GM18870 (cell line): ENCODE measurements at regions not wholly inside any gene's neighbourhood (a gene's known extent, or its start where the extent isn't known, plus 50 kb on each side); places are given as distances from the start of the nearest gene placed in this dataset.
A peak's percentile ranks its signal among the peaks of the same experiment; 100 is the strongest.
"Not testable (repeated sequence)": the region's sequence is repeated elsewhere in the genome, so short reads cannot be mapped to it uniquely, and the experiment has no call there.

Experiments
- ATAC-seq: cut with Tn5 transposase; IDR thresholded peaks from one replicate; pipeline ENCODE4 v1.9.1; 2021; ENCODE audit warnings: moderate library complexity; ENCODE audit not compliant: unreplicated experiment

DNA sequence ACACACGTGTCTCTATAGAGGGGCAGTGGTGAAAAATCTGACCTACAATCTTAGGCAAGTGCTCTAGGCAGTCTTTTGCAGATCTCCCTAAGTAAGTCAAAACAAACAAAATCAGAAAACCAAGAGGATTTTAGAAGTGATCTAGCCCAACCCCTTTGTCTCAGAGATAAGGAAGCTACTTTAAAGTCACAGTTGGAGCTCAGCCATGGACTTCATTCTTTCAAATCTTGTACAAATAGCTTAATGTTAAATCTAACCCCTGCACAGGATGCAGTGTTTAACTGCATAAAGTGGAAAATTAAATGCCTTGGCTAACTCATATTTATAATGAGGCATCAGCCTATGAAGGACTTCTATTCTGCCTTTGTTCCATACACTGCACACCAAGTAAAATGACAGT lies 135.1 kb upstream of the RFX3 start:
- ATAC-seq, result no peak

DNA sequence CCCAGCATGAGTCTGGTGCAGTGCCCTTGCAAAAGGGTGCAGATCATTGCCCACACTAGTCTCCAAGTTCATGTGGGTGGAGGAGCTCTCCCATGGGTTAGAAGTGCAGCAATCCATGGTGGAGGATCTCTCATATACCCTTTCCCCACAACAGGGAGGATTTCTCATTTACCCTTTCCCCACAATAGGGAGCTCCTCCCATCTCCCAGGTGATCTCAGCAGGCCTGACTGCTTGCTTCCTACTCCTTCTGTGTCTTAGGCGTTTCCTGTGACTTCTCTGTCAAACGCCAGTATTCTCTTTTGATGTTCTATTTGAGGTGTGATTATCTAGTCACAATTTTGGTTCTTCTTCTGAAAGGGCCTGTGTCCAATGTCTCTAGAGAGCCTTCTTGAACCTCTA lies 133.8 kb upstream of the RFX3 start:
- no peak for ATAC-seq

DNA sequence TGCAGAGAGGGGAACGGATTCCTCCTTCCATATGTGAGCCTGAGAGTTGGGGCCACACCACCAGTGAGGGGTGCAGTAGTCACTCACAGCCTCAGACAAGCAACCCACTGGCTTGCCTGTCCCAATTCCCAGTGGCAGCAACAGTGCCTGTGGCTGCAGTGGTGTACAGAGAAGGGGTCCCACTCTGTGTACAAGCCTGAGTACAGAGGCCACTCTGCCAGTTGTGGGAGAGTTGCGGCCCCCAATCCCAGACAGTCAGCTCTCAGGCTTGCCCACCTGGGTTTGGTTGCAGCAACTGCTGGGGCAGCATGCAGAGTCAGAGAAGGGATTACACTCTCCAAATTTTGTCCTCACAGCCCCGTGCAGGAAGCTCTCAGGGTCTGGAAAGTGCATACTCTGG lies 133.2 kb upstream of the RFX3 start:
- no peak for ATAC-seq

DNA sequence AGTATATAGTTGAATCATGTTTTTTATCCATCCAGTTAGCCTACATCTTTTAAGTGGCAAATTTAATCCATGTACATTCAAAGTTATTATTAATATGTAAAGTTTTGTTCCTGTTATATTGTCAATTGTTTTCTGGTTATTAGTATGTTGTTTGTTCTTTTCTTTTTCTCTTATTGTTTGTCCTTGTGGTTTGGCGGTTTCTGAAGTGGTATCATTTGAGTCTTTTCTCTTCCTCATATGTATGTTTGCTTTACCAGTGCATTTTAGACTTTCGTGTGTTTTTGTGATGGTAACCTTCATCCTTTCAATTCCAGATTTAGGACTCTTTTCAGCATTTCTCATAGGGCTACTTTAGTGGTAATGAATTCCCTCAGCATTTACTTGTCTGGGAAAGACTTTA lies 130.4 kb upstream of the RFX3 start:
- no peak for ATAC-seq

DNA sequence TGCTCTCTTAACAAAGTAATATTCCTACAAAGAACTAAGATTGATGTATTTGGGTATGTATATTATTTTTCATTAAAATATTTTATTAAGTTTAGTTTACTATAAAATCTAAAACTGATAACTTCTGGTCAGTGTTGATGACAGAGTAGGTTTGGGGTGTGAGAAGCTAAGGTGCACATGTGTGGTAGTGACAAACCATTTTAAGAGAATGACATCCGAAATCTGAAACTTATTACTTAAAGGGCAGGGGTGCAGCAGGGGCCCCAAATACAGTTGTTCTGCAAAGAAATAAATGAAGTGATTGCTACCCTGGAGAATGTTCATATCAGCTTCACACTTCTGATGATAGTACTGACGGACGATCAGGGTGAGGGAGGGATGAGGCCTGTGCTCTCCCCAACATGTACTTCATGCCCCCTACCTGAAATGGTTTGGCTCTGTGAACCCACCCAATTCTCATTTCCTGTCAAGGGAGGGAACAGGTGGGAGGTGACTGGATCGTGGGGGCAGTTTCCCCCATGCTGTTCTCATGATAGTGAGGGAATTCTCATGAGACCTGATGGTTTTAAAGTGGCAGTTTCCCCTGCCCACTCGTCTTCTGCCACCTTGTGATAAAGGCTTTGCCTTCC lies 125.3 kb upstream of the RFX3 start:
- no peak for ATAC-seq

DNA sequence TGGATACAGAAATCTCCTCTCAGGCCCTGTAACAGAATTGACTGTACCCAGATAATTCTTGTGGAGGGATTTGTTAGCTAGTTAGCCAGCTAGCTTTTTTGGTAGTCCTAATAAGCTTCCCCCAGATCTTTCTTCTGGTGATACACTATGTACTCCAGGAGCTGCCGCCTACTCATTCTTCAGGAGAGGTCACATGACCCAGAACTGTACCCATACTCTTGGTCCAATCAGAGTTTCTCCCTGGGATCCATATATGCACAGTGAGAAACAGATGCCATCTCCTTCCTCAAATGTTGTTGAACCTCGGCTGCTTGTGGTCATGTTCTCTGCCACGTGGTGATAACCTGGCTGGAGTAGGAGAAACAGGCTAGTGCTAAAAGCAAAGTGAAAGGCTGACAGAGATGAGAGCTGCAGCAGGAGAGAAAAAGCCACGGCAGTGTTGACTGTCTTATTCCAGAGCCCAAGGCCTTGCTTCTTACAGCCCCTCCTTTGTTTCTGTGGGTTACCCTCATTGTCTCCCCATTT lies 123.0 kb upstream of the RFX3 start:
- no peak for ATAC-seq

DNA sequence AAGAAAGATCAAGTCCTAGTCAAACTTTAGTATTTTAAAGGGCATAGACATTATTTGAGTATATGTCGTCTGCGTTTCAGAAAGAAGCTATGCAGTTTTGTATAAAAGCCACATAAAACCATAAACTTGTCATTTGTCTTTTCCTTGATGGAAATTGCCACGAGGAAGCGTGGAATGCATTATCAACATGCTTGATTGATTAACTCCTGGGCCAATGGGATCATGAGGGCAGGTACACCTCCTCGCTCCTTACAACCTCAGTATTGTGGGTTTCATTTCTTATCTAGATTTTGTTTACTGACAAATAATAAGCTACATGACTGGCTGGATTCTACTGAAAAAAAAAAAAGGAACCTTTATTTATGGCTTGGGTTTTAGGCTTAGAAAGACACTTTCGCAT lies 122.5 kb upstream of the RFX3 start:
- ATAC-seq, result no peak

DNA sequence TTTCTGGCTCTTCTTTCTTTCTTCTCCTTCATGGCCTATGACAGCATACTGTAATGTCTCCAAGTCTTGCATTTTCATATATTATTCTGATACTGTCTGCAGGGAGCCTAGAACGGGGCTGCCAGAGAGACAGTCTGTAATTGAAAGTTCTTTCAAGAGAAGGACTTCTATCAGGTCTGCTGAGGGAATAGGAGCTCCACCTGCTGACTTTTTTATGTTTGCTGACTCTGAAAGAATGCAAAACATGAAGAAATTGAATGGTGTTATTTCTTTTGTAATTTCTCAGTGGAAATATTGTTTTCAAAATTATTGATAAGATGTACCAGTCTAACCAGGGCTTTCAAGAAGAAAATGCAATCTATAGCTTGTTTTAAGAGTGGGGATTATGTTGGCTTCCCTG lies 121.9 kb upstream of the RFX3 start:
- ATAC-seq, result no peak

DNA sequence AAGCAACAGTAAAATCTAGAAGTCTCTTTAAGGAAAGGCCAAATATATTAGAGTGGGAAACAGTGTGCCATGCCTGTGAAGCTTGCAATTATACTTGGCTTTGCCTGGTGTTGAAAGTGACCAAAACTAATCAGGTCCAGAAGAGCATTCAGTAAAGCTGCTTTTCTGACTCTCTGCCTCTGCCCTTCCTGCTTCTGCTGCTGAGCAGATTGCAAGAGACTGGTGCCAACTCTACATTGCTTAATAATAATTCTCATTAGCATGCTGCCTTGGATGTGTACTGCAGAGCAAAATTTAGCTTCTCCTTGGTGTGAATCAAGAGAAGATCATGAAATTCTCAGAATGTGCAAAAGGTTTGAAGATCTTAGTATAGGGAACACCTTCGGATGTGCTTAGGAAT lies 120.4 kb upstream of the RFX3 start:
- no peak for ATAC-seq

DNA sequence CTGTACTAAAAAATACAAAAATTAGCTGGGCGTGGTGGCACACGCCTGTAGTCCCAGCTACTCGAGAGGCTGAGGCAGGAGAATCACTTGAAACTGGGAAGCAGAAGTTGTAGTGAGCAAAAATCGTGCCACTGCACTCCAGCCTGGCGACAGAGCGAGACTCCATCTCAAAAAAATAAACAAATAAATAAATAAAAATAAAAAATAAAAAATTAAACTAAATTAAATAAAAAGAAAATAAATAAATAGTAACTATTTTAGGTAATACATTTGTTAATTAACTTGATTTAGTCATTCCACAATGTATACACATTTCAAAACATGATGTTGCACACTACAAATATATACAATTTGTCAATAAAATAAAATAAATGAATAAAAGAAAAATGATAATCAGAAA lies 116.3 kb upstream of the RFX3 start:
- not testable (repeated sequence) for ATAC-seq

DNA sequence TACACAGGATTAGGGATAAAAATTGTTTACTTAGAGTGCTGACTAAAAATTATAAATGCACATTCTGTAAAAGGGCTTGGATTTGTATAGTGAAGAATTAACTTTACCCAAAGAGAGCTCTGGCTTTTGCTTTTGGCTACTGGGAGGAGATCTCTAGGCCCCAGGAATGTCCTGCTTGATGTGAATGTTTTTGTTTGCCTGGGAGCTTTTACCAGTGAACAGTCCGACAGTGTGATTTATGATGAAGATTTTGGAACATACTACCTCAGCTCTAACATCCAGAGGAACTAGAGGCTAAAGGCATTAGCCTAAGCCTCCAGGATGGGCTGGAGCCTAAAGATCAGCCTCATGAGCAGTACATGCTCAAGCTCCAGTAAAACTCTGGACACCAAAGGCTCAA lies 103.7 kb upstream of the RFX3 start:
- no peak for ATAC-seq

DNA sequence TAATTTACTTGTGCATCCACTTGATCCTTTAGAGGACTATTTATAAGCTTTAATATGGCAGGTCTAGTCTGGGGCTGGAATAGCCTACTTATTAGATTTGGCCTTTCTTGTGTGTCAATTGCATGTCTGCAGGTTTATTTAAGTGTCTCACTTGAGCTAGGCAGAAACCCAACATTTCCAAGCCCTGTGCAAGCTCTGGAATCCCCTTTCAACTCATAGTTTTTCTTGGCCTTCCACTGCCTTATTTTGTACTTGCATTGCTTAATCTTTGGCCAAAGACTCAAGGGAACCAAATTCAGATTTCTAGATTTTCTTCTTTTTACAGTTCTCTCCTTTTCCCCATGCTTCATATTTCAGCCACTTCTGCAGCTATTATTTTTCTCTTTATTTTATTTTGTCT lies 102.4 kb upstream of the RFX3 start:
- ATAC-seq, result no peak

DNA sequence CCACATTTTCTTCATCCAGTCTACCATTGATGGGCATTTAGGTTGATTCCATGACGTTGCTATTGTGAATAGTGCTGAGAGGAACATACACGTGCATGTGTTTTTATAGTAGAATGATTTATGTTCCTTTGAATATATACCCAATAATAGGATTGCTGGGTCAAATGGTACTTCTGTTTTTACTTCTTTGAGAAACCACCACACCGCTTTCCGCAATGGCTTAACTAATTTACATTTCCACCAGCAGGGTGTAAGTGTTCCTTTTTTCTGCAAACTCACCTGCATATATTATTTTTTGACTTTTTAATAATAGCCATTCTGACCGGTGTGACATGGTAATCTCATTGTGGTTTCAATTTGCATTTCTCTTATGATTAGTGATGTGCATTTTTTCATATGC lies 82.2 kb upstream of the RFX3 start:
- ATAC-seq, result peak; percentile 89

DNA sequence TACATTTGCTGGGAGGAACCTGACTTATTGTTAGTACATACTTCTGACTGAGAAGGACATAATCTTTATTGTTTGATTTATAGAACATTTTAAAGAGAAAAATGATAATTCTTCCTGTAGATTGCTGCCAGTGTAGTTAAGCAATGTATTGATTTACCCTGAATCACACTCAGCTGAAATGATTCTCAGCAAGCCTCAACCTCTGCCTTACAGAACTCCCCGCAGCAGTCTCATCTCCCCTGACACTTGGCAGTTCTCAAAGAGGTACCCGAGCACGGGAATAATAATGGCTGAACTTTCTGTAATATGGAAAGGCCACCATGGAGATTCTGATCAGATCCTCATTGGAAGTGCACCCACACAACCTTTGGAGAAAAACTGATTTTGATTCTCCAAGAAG lies 74.9 kb upstream of the RFX3 start:
- no peak for ATAC-seq

DNA sequence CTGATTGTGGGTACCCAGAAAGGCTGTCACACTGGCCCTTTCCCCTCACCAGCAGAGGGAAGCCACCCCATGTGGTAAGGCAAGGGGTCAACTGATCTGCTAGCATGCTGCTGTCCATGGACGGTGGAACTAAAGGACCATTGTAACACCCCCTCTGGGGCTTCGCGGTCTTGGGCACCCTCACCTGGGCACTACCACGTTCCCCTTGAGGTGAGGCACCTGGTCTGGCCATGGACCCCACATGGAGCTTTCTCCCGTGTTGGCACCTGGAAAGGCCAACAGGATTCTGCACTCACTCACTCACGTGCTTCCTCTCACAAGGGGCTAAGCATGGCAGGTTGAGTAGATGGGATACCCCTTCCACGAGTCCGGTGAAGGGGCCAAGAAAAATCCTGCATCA lies 72.0 kb upstream of the RFX3 start:
- ATAC-seq, result no peak

DNA sequence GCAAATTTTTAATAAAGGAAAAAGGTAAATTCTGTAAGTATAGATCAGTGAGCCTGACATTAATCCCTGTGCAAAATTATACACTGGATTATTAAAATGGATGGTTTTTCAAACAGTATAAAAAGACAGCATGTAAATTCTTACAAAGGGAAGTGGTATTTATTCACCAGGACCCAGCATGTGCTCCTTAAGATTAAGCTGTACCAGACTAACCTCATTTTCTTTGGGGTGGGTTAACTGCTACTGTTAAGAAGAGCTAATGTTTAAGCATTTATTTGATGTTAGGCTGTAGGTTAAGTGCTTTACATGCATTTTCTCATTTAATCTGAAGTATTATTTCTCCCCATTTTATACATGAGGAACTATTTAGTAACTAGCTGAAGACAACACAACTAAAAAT lies 60.3 kb upstream of the RFX3 start:
- no peak for ATAC-seq

DNA sequence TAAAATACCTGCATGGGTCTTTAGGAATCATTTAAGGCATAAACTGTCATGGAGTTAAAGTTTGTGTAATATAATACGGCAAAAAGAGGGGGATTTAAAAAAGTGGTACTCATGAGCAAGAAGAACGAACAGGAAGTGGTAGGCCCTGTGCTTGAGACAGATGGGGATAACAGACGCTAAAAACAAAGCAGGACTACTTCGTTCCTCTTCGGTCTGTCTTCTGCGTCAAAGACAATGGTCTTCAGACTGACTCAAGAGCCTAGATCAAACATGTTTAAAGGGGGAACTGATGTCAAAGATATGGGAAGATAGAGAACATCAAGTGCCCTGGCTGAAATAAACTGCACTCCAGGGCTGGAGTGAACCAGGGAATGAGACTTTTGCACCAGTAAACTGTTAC lies 59.8 kb upstream of the RFX3 start:
- no peak for ATAC-seq

DNA sequence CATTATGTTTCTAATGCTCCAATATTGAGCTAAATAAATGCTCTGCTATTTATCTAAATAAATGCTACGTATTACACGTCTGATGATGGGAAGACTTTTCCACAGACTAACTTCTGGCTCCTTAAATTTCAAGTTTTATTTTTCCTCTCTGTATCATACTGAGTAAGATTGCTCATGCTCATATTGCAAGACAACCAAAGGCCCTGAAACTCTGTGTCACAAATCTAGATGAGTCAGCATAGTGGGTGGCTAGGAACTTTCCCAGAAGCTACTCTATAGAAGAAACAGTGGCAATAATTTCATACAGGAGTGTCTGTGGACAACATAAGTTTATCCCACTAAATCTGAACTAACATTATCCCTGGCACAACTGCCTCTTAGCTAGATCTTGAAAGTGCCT lies 53.0 kb upstream of the RFX3 start:
- ATAC-seq, result no peak

DNA sequence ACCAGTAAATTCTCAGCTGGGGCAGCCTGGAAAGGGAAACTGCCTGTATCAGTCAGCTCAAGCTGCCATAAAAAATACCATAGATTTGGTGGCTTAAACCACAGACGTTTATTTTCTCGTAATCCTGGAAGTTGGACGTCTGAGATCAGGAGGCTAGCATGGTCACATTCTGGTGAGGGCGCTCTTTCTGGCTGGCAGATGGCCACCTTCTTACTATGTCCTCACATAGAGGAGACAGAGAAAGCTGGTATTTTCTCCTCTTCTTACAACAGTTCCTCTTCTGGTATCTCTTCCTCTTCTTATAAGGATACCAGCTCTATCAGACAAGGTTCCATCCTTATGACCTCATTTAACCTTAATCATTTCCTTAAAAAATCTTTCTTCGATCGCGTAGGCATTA lies 50.5 kb upstream of the RFX3 start:
- ATAC-seq, result no peak

DNA sequence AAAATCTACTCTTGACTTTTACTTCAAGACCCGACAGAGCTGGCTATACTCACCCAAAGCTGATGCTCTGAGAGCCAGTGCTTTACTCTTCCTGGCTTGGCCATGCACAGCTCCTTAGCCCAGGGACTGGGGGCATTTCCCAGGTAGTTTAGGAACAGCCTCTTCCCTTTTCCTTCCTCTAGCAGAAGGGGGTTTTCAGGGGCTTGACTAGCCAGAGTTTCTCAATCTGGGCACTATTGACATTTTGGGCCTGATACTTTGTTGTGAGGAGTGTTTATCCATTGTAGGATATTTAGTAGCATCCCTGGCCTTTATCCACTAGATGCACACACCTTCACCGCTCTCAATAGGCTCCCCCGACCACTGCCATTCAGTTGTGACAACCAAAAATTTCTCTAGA lies 50.0 kb upstream of the RFX3 start:
- no peak for ATAC-seq
